GM12878 (cell line): ENCODE measurements at regions not wholly inside any gene's neighbourhood (a gene's known extent, or its start where the extent isn't known, plus 50 kb on each side); places are given as distances from the start of the nearest gene placed in this dataset.
"Not testable (repeated sequence)": the region's sequence is repeated elsewhere in the genome, so short reads cannot be mapped to it uniquely, and the experiment has no call there.

ENCODE experiments used
- CEBPB ChIP-seq, 2 experiments: fragments of 150-350 bp in 1 of 2; IDR thresholded peaks; 2 replicates each; pipeline ENCODE4 v1.6.1; 2012 to 2014; ENCODE audit warnings: low read depth in 2 of 2, low read length in 2 of 2, borderline replicate concordance in 1 of 2, inconsistent platforms in 1 of 2
- EGR1 ChIP-seq, 2 experiments: IDR thresholded peaks; 1 replicate in 1 of 2; 2 replicates in 1 of 2; pipeline ENCODE4 v1.6.1; 2011 to 2012; ENCODE audit warnings: low read depth in 2 of 2, low read length in 2 of 2, borderline replicate concordance in 1 of 2, mild to moderate bottlenecking in 1 of 2, moderate library complexity in 1 of 2
- NR2F1 ChIP-seq: fragments of 450-650 bp; conservative IDR thresholded peaks from 2 replicates; pipeline ENCODE4 v1.6.1; 2017; ENCODE audit warnings: mild to moderate bottlenecking
- RAD21 ChIP-seq: IDR thresholded peaks from 2 replicates; pipeline ENCODE4 v1.6.1; 2011; ENCODE audit warnings: mild to moderate bottlenecking, low read depth, low read length, moderate library complexity; ENCODE audit not compliant: insufficient read depth
- RAD51 ChIP-seq: fragments of 450-650 bp; IDR thresholded peaks from 2 replicates; pipeline ENCODE4 v1.6.1; 2016; ENCODE audit warnings: moderate library complexity, mild to moderate bottlenecking, inconsistent platforms
- TF ChIP-seq, protein P1 (sequence below): IDR thresholded peaks from 2 replicates; pipeline ENCODE4 v1.6.1; 2011; ENCODE audit warnings: low read depth, low read length, improper control_type of control experiment, borderline replicate concordance
- TF ChIP-seq, protein P2 (sequence below): fragments of 450-650 bp; IDR thresholded peaks from 2 replicates; pipeline ENCODE4 v1.6.1; 2018; ENCODE audit warnings: borderline replicate concordance, mild to moderate bottlenecking; ENCODE audit not compliant: partially characterized antibody

DNA sequence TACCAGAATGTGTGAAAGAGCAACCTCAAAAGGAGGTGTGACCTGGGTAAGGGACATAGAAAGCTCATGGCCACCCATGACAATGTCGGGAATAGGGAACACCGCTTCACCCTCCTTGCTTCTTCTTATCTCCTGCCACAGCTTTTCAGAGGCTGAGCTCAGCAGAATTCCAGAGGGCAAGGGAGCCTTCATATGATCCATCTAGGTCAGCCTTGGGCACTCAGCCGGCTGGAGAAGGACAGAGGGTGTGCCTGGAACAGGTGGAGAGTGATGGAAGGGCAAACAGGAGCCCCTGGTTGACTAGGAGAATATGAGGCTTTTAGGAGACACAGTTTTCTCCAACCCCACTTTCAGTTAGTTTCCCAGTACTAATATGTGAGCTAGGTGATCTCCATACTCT lies 74.6 kb upstream of the ROPN1 start:
- TF ChIP-seq, protein P1, sequence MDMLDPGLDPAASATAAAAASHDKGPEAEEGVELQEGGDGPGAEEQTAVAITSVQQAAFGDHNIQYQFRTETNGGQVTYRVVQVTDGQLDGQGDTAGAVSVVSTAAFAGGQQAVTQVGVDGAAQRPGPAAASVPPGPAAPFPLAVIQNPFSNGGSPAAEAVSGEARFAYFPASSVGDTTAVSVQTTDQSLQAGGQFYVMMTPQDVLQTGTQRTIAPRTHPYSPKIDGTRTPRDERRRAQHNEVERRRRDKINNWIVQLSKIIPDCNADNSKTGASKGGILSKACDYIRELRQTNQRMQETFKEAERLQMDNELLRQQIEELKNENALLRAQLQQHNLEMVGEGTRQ, result not testable (repeated sequence)
- not testable (repeated sequence) for TF ChIP-seq RAD21; NR2F1; EGR1 (IDR thresholded peaks at IDR 0.05; ENCODE audit: borderline replicate concordance in 1 of 2, low read depth in 2 of 2, low read length in 2 of 2); RAD51; CEBPB (IDR thresholded peaks at IDR 0.05; ENCODE audit: borderline replicate concordance in 1 of 2, low read depth in 2 of 2, low read length in 2 of 2)
- TF ChIP-seq, protein P2, sequence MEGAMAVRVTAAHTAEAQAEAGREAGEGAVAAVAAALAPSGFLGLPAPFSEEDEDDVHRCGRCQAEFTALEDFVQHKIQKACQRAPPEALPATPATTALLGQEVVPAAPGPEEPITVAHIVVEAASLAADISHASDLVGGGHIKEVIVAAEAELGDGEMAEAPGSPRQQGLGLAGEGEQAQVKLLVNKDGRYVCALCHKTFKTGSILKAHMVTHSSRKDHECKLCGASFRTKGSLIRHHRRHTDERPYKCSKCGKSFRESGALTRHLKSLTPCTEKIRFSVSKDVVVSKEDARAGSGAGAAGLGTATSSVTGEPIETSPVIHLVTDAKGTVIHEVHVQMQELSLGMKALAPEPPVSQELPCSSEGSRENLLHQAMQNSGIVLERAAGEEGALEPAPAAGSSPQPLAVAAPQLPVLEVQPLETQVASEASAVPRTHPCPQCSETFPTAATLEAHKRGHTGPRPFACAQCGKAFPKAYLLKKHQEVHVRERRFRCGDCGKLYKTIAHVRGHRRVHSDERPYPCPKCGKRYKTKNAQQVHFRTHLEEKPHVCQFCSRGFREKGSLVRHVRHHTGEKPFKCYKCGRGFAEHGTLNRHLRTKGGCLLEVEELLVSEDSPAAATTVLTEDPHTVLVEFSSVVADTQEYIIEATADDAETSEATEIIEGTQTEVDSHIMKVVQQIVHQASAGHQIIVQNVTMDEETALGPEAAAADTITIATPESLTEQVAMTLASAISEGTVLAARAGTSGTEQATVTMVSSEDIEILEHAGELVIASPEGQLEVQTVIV, result not testable (repeated sequence)
